ENCODE measurements at regions not wholly inside any gene's neighbourhood (a gene's known extent, or its start where the extent isn't known, plus 50 kb on each side); places are given as distances from the start of the nearest gene placed in this dataset.

DNA sequence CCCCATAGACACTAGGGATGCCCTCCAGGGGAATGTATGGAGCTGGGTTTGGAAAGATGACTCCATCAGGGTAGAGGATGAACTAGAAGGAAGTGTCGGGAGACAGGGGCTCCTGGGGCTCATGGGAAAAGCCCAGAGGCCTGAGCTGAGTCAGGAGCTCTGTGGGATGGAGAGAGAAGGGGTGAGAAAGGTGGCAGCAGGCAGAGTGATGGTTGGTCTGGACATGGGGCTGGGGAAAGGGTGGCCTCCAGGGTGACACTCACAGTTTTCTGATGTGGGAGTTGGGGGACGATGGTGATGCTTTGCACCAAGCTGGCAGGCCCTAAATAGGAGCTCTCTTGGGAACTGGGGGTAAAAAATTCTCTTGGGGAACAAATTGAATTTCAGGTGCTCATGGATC is 213.5 kb upstream of the MVB12B start:
- no peaks in the 10 kb centered on the region for H3K4me1 ChIP-seq (replicated peaks in 1 of 2; ENCODE audit: control insufficient read depth in 2 of 2, insufficient read depth in 2 of 2, low read length in 2 of 2)
- ATAC-seq = no peak
- in situ Hi-C loops (cut with MboI) (no loop called here), intact Hi-C loops (cut with micrococcal nuclease) (no loop called here)
- H2AFZ ChIP-seq (ENCODE audit: low read depth, low read length) = no peak overlapping the region
- H3K9ac ChIP-seq (ENCODE audit: insufficient read depth in 1 of 2, low read depth in 2 of 2, low read length in 2 of 2) = no peak overlapping the region
- no TSS peak for BruUV-seq (replicated peaks)
- no peak overlapping the region for H3K4me3 ChIP-seq
- no peak overlapping the region for H3K4me2 ChIP-seq (ENCODE audit: insufficient read depth, low read length)
- POLR2A ChIA-PET = interaction anchor here (0.7 kb wide), 1 partner anchor 18 kb away, joined by 3 read pairs; no protein-coding TSS in a partner anchor
- no peaks in the 10 kb centered on the region for H3K9me1 ChIP-seq (ENCODE audit: control insufficient read depth, insufficient read depth, low read length)
- no peak for DNase-seq (ENCODE audit: extremely low read depth in 1 of 4, low spot score in 3 of 4)
- CTCF ChIA-PET (ENCODE audit: low intra/inter-chr PET ratio) = no interaction called here
- TF ChIP-seq ZKSCAN1 (IDR thresholded peaks at IDR 0.05; ENCODE audit: low read depth, low read length) = no peak
- no peaks in the 10 kb centered on the region for H3K9me3 ChIP-seq (replicated peaks; ENCODE audit: control insufficient read depth, insufficient read depth, low read depth, low read length)
- H3K27ac ChIP-seq (ENCODE audit: extremely low read depth, low read depth, low read length) = no peak overlapping the region
- WGBS (ENCODE audit: insufficient coverage, low coverage, missing lambda C conversion rate) = 10% methylated on average over 1 of the region's 2 CpGs
- H3K36me3 ChIP-seq (ENCODE audit: control insufficient read depth, insufficient read depth, low read length) = no peaks in the 10 kb centered on the region
- peaks cover 4 to 41% of the 10 kb centered on the region in 2 experiments; a peak in 4 of 5 replicates for H3K27me3 ChIP-seq (ENCODE audit: control insufficient read depth in 2 of 2, insufficient read depth in 2 of 2, low read length in 2 of 2)
- no peaks in the 10 kb centered on the region for H4K20me1 ChIP-seq (replicated peaks; ENCODE audit: control insufficient read depth, insufficient read depth, low read length)
- FAIRE-seq = no peak
- no peaks in the 10 kb centered on the region for H3K79me2 ChIP-seq (ENCODE audit: control insufficient read depth, insufficient read depth, low read length)

DNA sequence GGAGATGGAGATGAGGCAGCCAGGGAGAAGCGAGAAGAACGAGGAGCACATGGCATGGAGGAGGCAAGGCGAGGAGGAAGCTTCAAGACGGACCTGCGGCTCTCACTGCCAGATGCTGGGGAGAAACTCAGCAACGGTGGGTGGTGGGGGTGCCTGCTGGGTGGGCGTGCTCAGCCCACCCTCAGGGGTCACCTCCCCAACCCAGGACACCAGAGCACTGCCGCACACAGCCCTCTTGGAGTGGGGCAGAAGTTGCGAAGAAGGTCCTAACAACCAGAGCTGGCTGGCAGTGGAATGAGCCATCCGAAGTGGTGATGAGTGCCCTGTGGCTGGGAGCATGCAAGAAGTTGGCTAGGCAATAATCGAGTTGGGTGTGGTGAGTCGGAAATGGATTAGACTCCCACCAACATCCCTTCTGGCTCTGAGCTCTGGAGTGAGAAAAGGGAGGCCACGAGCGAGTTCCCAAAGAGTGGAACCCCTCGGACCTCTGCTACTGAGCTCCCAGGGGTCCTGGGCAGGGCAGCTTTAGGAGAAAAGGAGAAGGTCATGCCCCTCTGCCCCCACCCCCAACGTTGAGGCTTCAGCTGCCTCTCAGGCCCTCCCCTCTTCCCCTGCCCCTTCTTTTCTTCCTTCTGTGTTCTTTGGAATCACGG is 212.7 kb upstream of the MVB12B start:
- no peak overlapping the region for H3K9ac ChIP-seq (ENCODE audit: insufficient read depth in 1 of 2, low read depth in 2 of 2, low read length in 2 of 2)
- ChIA-PET CTCF (ENCODE audit: low intra/inter-chr PET ratio) (no interaction called here), POLR2A (interaction anchor here (0.7 to 1.0 kb wide), 2 partner anchors 17 to 29 kb away, joined by 3 read pairs; no protein-coding TSS in a partner anchor)
- no peak overlapping the region for H3K4me2 ChIP-seq (ENCODE audit: insufficient read depth, low read length)
- H3K4me1 ChIP-seq (replicated peaks in 1 of 2; ENCODE audit: control insufficient read depth in 2 of 2, insufficient read depth in 2 of 2, low read length in 2 of 2) = no peaks in the 10 kb centered on the region
- no peaks in the 10 kb centered on the region for H3K36me3 ChIP-seq (ENCODE audit: control insufficient read depth, insufficient read depth, low read length)
- ATAC-seq (no peak), DNase-seq (ENCODE audit: extremely low read depth in 1 of 4, low spot score in 3 of 4) (no peak), FAIRE-seq (no peak)
- 0% methylated on average over 15 of the region's 17 CpGs for WGBS (ENCODE audit: insufficient coverage, low coverage, missing lambda C conversion rate)
- H2AFZ ChIP-seq (ENCODE audit: low read depth, low read length) = no peak overlapping the region
- no peaks in the 10 kb centered on the region for H3K79me2 ChIP-seq (ENCODE audit: control insufficient read depth, insufficient read depth, low read length)
- H3K4me3 ChIP-seq = no peak overlapping the region
- BruUV-seq (replicated peaks) = no TSS peak
- no peak overlapping the region for H3K27ac ChIP-seq (ENCODE audit: extremely low read depth, low read depth, low read length)
- in situ Hi-C loops (cut with MboI) = no loop called here
- H4K20me1 ChIP-seq (replicated peaks; ENCODE audit: control insufficient read depth, insufficient read depth, low read length) = no peaks in the 10 kb centered on the region
- H3K9me3 ChIP-seq (replicated peaks; ENCODE audit: control insufficient read depth, insufficient read depth, low read depth, low read length) = no peaks in the 10 kb centered on the region
- no peaks in the 10 kb centered on the region for H3K9me1 ChIP-seq (ENCODE audit: control insufficient read depth, insufficient read depth, low read length)
- H3K27me3 ChIP-seq (ENCODE audit: control insufficient read depth in 2 of 2, insufficient read depth in 2 of 2, low read length in 2 of 2) = peaks cover 4 to 41% of the 10 kb centered on the region in 2 experiments; a peak in 4 of 5 replicates
- intact Hi-C loops (cut with micrococcal nuclease) = no loop called here
- TF ChIP-seq, protein P1, sequence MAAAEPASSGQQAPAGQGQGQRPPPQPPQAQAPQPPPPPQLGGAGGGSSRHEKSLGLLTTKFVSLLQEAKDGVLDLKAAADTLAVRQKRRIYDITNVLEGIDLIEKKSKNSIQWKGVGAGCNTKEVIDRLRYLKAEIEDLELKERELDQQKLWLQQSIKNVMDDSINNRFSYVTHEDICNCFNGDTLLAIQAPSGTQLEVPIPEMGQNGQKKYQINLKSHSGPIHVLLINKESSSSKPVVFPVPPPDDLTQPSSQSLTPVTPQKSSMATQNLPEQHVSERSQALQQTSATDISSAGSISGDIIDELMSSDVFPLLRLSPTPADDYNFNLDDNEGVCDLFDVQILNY (CRISPR knock-in tag; IDR thresholded peaks at IDR 0.05) = no peak
- TF ChIP-seq EWSR1 (IDR thresholded peaks at IDR 0.05; ENCODE audit: borderline replicate concordance, low read depth, partially characterized antibody) = no peak
- TF ChIP-seq, protein P2, sequence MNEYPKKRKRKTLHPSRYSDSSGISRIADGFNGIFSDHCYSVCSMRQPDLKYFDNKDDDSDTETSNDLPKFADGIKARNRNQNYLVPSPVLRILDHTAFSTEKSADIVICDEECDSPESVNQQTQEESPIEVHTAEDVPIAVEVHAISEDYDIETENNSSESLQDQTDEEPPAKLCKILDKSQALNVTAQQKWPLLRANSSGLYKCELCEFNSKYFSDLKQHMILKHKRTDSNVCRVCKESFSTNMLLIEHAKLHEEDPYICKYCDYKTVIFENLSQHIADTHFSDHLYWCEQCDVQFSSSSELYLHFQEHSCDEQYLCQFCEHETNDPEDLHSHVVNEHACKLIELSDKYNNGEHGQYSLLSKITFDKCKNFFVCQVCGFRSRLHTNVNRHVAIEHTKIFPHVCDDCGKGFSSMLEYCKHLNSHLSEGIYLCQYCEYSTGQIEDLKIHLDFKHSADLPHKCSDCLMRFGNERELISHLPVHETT (CRISPR knock-in tag; conservative IDR thresholded peaks at IDR 0.05 in 1 of 2, IDR thresholded peaks at IDR 0.05 in 1 of 2) = no peak
- no peak for TF ChIP-seq ZNF324 (CRISPR knock-in tag; IDR thresholded peaks at IDR 0.05)
- TF ChIP-seq, protein P3, sequence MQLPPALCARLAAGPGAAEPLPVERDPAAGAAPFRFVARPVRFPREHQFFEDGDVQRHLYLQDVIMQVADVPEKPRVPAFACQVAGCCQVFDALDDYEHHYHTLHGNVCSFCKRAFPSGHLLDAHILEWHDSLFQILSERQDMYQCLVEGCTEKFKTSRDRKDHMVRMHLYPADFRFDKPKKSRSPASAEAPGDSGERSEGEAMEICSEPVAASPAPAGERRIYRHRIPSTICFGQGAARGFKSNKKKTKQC (CRISPR knock-in tag; IDR thresholded peaks at IDR 0.05) = no peak
- no peak for TF ChIP-seq HMG20A (CRISPR knock-in tag; conservative IDR thresholded peaks at IDR 0.05)

All from K562 (cell line).